H7 (cell line): ENCODE measurements at regions not wholly inside any gene's neighbourhood (a gene's known extent, or its start where the extent isn't known, plus 50 kb on each side); places are given as distances from the start of the nearest gene placed in this dataset.

ENCODE experiments used
- DNase-seq: peaks from one replicate; pipeline ENCODE4 v3.0.0; 2012
- H3K27me3 ChIP-seq: 2 replicates; pipeline ENCODE4 v1.6.0; 2011; ENCODE audit warnings: mild to moderate bottlenecking, low read length; ENCODE audit not compliant: control insufficient read depth, insufficient read depth
- H3K36me3 ChIP-seq: replicated peaks from 2 replicates; pipeline ENCODE4 v1.5.1; 2011; ENCODE audit warnings: low read length; ENCODE audit not compliant: control insufficient read depth, insufficient read depth
- H3K4me3 ChIP-seq: 2 replicates; pipeline ENCODE4 v1.5.1; 2011; ENCODE audit warnings: low read depth, mild to moderate bottlenecking, control low read depth, low read length, moderate library complexity; ENCODE audit not compliant: insufficient read depth

GRCh38 chr11:104637662-104638170, 260.5 kb downstream of the CASP12 start:
- no peak for DNase-seq
- H3K4me3 ChIP-seq: no peak overlapping the region
- no peaks in the 10 kb centered on the region for H3K36me3 ChIP-seq
- no peaks in the 10 kb centered on the region for H3K27me3 ChIP-seq

- no peaks in the 10 kb centered on the region for H3K36me3 ChIP-seq
- DNase-seq: no peak
- no peak overlapping the region for H3K4me3 ChIP-seq
- H3K27me3 ChIP-seq: no peaks in the 10 kb centered on the region
These were observed 265.0 kb downstream of the CASP12 start for GRCh38 chr11:104633226-104633625.

GRCh38 chr11:104630352-104630751, 267.9 kb downstream of the CASP12 start:
- no peak for DNase-seq
- Histone ChIP-seq H3K36me3 (no peaks in the 10 kb centered on the region), H3K4me3 (no peak overlapping the region), H3K27me3 (no peaks in the 10 kb centered on the region)

- H3K4me3 ChIP-seq: no peak overlapping the region
- no peaks in the 10 kb centered on the region for H3K27me3 ChIP-seq
- no peak for DNase-seq
- H3K36me3 ChIP-seq: no peaks in the 10 kb centered on the region
These were observed 273.0 kb downstream of the CASP12 start for GRCh38 chr11:104625246-104625645.

- no peaks in the 10 kb centered on the region for H3K27me3 ChIP-seq
- H3K4me3 ChIP-seq: no peak overlapping the region
- H3K36me3 ChIP-seq: no peaks in the 10 kb centered on the region
- DNase-seq: no peak
These were observed 274.2 kb downstream of the CASP12 start for GRCh38 chr11:104624021-104624420.

- Histone ChIP-seq H3K27me3 (no peaks in the 10 kb centered on the region), H3K4me3 (no peak overlapping the region), H3K36me3 (no peaks in the 10 kb centered on the region)
- no peak for DNase-seq
These were observed 274.7 kb downstream of the CASP12 start for GRCh38 chr11:104623518-104623917.

- no peaks in the 10 kb centered on the region for H3K36me3 ChIP-seq
- DNase-seq: no peak
- H3K4me3 ChIP-seq: no peak overlapping the region
- H3K27me3 ChIP-seq: no peaks in the 10 kb centered on the region
These were observed 277.3 kb downstream of the CASP12 start for GRCh38 chr11:104620991-104621390.

GRCh38 chr11:104619751-104620150, 278.5 kb downstream of the CASP12 start:
- H3K4me3 ChIP-seq: no peak overlapping the region
- H3K36me3 ChIP-seq: no peaks in the 10 kb centered on the region
- no peak for DNase-seq
- no peaks in the 10 kb centered on the region for H3K27me3 ChIP-seq

- H3K4me3 ChIP-seq: no peak overlapping the region
- no peak for DNase-seq
- H3K27me3 ChIP-seq: no peaks in the 10 kb centered on the region
- H3K36me3 ChIP-seq: no peaks in the 10 kb centered on the region
These were observed 279.3 kb downstream of the CASP12 start for GRCh38 chr11:104618954-104619353.

GRCh38 chr11:104614961-104615360, 283.3 kb downstream of the CASP12 start:
- Histone ChIP-seq H3K36me3 (no peaks in the 10 kb centered on the region), H3K27me3 (no peaks in the 10 kb centered on the region), H3K4me3 (no peak overlapping the region)
- DNase-seq: no peak

GRCh38 chr11:104614117-104614680, 284.1 kb downstream of the CASP12 start:
- Histone ChIP-seq H3K4me3 (no peak overlapping the region), H3K27me3 (no peaks in the 10 kb centered on the region), H3K36me3 (no peaks in the 10 kb centered on the region)
- no peak for DNase-seq

- Histone ChIP-seq H3K4me3 (no peak overlapping the region), H3K27me3 (no peaks in the 10 kb centered on the region), H3K36me3 (no peaks in the 10 kb centered on the region)
- DNase-seq: no peak
These were observed 287.6 kb downstream of the CASP12 start for GRCh38 chr11:104610635-104611034.

- Histone ChIP-seq H3K4me3 (no peak overlapping the region), H3K27me3 (no peaks in the 10 kb centered on the region), H3K36me3 (no peaks in the 10 kb centered on the region)
- DNase-seq: peak; percentile 43
These were observed 288.8 kb downstream of the CASP12 start for GRCh38 chr11:104609311-104610085.

GRCh38 chr11:104602643-104603042, 295.6 kb downstream of the CASP12 start:
- no peak overlapping the region for H3K4me3 ChIP-seq
- no peaks in the 10 kb centered on the region for H3K36me3 ChIP-seq
- no peak for DNase-seq
- H3K27me3 ChIP-seq: no peaks in the 10 kb centered on the region

GRCh38 chr11:104594228-104594958, 303.9 kb downstream of the CASP12 start:
- H3K4me3 ChIP-seq: no peak overlapping the region
- H3K36me3 ChIP-seq: no peaks in the 10 kb centered on the region
- no peak for DNase-seq
- H3K27me3 ChIP-seq: no peaks in the 10 kb centered on the region
